NCI-H146 (cell line): ENCODE measurements at regions not wholly inside any gene's neighbourhood (a gene's known extent, or its start where the extent isn't known, plus 50 kb on each side); places are given as distances from the start of the nearest gene placed in this dataset.

ENCODE experiments used
- DNase-seq: peaks from one replicate; lab custom pipeline; 2025; lab: John Stamatoyannopoulos, UW

- DNase-seq = no peak
Observed at GRCh38 chr16:62088731-62089410, 52.6 kb upstream of the CDH8 start.
